GM23338 (cell line): ENCODE measurements at regions not wholly inside any gene's neighbourhood (a gene's known extent, or its start where the extent isn't known, plus 50 kb on each side); places are given as distances from the start of the nearest gene placed in this dataset.

Source experiments
- ATAC-seq: fragments of 200-7000 bp; cut with Tn5 transposase; 3 replicates; pipeline ENCODE4 v1.9.1; 2020
- DNase-seq: peaks from one replicate; pipeline ENCODE4 v3.0.0-alpha.2; 2015; ENCODE audit warnings: low spot score
- H2AFZ ChIP-seq: fragments of 200-600 bp; sonication (generic); 2 replicates; pipeline ENCODE4 v1.8.0; 2016; ENCODE audit warnings: antibody characterized with exemption, mild to moderate bottlenecking, moderate library complexity
- H3F3A ChIP-seq: fragments of 200-600 bp; sonication (generic); replicated peaks from 2 replicates; pipeline ENCODE4 v1.8.0; 2017; ENCODE audit warnings: antibody characterized with exemption, mixed run types, low read depth
- H3K27ac ChIP-seq: fragments of 200-600 bp; sonication (generic); 2 replicates; pipeline ENCODE4 v1.6.1; 2016; ENCODE audit warnings: low read depth
- H3K27me3 ChIP-seq: fragments of 200-600 bp; sonication (generic); 2 replicates; pipeline ENCODE4 v1.8.0; 2016; ENCODE audit warnings: mild to moderate bottlenecking, mixed run types, moderate library complexity; ENCODE audit not compliant: insufficient read depth
- H3K36me3 ChIP-seq: fragments of 200-600 bp; sonication (generic); 2 replicates; pipeline ENCODE4 v1.8.0; 2016; ENCODE audit warnings: mild to moderate bottlenecking; ENCODE audit not compliant: insufficient read depth
- H3K4me1 ChIP-seq: fragments of 200-600 bp; sonication (generic); 2 replicates; pipeline ENCODE4 v1.8.0; 2016; ENCODE audit warnings: mild to moderate bottlenecking, moderate library complexity; ENCODE audit not compliant: insufficient read depth
- H3K4me2 ChIP-seq: fragments of 200-600 bp; sonication (generic); 2 replicates; pipeline ENCODE4 v1.7.1; 2017; ENCODE audit warnings: mixed run types
- H3K4me3 ChIP-seq: fragments of 200-600 bp; sonication (generic); 2 replicates; pipeline ENCODE4 v1.6.1; 2016; ENCODE audit warnings: mixed run types
- H3K79me2 ChIP-seq: fragments of 200-600 bp; sonication (generic); replicated peaks from 2 replicates; pipeline ENCODE4 v1.8.0; 2017; ENCODE audit warnings: mild to moderate bottlenecking; ENCODE audit not compliant: insufficient read depth
- H3K9me2 ChIP-seq: fragments of 200-600 bp; sonication (generic); 2 replicates; pipeline ENCODE4 v1.8.0; 2017; ENCODE audit not compliant: insufficient read depth
- H4K20me1 ChIP-seq: fragments of 200-600 bp; sonication (generic); replicated peaks from 2 replicates; pipeline ENCODE4 v1.8.0; 2017; ENCODE audit warnings: mild to moderate bottlenecking; ENCODE audit not compliant: insufficient read depth
- H3K27ac Mint-ChIP-seq: 2 replicates; pipeline ENCODE4 v1.8.0; 2020; ENCODE audit warnings: inconsistent platforms, mild to moderate bottlenecking, moderate library complexity, mixed read lengths
- H3K27me3 Mint-ChIP-seq: 3 replicates; pipeline ENCODE4 v1.8.0; 2022; ENCODE audit warnings: low read depth, mild to moderate bottlenecking, moderate library complexity, mixed read lengths, inconsistent platforms; ENCODE audit not compliant: insufficient read depth, poor library complexity
- H3K36me3 Mint-ChIP-seq: 3 replicates; pipeline ENCODE4 v1.8.0; 2021; ENCODE audit warnings: low read depth, mild to moderate bottlenecking, inconsistent platforms, moderate library complexity, mixed read lengths
- H3K4me1 Mint-ChIP-seq: 3 replicates; pipeline ENCODE4 v1.8.0; 2020; ENCODE audit warnings: mild to moderate bottlenecking, inconsistent platforms, mixed read lengths
- H3K4me3 Mint-ChIP-seq: 3 replicates; pipeline ENCODE4 v1.8.0; 2021; ENCODE audit warnings: moderate library complexity, mild to moderate bottlenecking, inconsistent platforms, mixed read lengths
- H3K9me3 Mint-ChIP-seq: 3 replicates; pipeline ENCODE4 v1.8.0; 2020; ENCODE audit warnings: moderate library complexity, mild to moderate bottlenecking, inconsistent platforms, mixed read lengths
- EZH2 ChIP-seq: fragments of 200-600 bp; sonication (generic); IDR thresholded peaks from one replicate; pipeline ENCODE4 v1.8.0; 2017; ENCODE audit warnings: antibody characterized with exemption, mild to moderate bottlenecking, low read depth; ENCODE audit not compliant: unreplicated experiment
- EZH2phosphoT487 ChIP-seq: fragments of 200-600 bp; sonication (generic); IDR thresholded peaks from one replicate; pipeline ENCODE4 v1.8.1; 2018; ENCODE audit warnings: antibody characterized with exemption; ENCODE audit not compliant: unreplicated experiment
- JUNB ChIP-seq: IDR thresholded peaks from one replicate; pipeline ENCODE4 v1.6.1; 2016; ENCODE audit warnings: antibody characterized with exemption; ENCODE audit not compliant: unreplicated experiment
- STAT1 ChIP-seq: IDR thresholded peaks from one replicate; pipeline ENCODE4 v1.6.1; 2016; ENCODE audit warnings: antibody characterized with exemption; ENCODE audit not compliant: unreplicated experiment
- ZNF114 ChIP-seq: fragments of 250-450 bp; sonication (Bioruptor Pico); IDR thresholded peaks from 2 replicates; pipeline ENCODE4 v1.5.0; 2020; ENCODE audit warnings: mild to moderate bottlenecking, moderate library complexity
- TF ChIP-seq, protein P1 (sequence below): IDR thresholded peaks from one replicate; pipeline ENCODE4 v1.6.1; 2018; ENCODE audit warnings: antibody characterized with exemption; ENCODE audit not compliant: unreplicated experiment
- TF ChIP-seq, protein P2 (sequence below): fragments of 250-450 bp; sonication (Bioruptor Pico); IDR thresholded peaks from 2 replicates; pipeline ENCODE4 v1.5.0; 2020; ENCODE audit warnings: mild to moderate bottlenecking, moderate library complexity

DNA sequence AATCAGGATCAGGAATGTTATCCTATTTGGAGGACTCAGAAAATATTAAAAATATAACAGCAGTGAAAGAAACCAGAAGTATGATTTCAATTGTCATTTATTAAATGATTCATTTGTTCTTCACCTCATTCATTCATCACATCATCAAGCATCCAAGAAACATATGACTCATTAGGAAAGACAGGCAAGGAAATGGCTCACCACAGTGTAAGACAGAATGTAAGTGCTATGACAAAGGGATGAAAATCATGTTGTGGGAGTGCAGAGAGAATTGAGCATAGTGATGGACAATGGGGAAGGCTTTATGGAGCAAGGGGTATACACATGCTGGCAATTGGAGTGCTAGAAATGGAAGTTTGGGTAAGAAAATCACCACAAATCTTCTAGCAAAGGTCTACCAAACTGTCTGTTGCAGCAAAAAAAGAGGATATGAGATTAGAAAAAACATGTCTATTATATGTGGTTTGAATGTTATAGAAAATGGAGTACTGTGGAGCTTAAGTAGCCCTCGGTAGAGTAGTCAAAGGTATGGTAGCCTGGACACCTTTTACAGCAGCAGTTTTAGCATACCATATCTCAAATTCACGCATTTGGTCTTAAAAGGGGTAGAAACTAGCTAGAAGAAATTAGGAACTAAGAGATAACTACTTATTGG is 111.1 kb upstream of the GPR149 start (continued):
- TF ChIP-seq, protein P1, sequence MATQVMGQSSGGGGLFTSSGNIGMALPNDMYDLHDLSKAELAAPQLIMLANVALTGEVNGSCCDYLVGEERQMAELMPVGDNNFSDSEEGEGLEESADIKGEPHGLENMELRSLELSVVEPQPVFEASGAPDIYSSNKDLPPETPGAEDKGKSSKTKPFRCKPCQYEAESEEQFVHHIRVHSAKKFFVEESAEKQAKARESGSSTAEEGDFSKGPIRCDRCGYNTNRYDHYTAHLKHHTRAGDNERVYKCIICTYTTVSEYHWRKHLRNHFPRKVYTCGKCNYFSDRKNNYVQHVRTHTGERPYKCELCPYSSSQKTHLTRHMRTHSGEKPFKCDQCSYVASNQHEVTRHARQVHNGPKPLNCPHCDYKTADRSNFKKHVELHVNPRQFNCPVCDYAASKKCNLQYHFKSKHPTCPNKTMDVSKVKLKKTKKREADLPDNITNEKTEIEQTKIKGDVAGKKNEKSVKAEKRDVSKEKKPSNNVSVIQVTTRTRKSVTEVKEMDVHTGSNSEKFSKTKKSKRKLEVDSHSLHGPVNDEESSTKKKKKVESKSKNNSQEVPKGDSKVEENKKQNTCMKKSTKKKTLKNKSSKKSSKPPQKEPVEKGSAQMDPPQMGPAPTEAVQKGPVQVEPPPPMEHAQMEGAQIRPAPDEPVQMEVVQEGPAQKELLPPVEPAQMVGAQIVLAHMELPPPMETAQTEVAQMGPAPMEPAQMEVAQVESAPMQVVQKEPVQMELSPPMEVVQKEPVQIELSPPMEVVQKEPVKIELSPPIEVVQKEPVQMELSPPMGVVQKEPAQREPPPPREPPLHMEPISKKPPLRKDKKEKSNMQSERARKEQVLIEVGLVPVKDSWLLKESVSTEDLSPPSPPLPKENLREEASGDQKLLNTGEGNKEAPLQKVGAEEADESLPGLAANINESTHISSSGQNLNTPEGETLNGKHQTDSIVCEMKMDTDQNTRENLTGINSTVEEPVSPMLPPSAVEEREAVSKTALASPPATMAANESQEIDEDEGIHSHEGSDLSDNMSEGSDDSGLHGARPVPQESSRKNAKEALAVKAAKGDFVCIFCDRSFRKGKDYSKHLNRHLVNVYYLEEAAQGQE: no peak

DNA sequence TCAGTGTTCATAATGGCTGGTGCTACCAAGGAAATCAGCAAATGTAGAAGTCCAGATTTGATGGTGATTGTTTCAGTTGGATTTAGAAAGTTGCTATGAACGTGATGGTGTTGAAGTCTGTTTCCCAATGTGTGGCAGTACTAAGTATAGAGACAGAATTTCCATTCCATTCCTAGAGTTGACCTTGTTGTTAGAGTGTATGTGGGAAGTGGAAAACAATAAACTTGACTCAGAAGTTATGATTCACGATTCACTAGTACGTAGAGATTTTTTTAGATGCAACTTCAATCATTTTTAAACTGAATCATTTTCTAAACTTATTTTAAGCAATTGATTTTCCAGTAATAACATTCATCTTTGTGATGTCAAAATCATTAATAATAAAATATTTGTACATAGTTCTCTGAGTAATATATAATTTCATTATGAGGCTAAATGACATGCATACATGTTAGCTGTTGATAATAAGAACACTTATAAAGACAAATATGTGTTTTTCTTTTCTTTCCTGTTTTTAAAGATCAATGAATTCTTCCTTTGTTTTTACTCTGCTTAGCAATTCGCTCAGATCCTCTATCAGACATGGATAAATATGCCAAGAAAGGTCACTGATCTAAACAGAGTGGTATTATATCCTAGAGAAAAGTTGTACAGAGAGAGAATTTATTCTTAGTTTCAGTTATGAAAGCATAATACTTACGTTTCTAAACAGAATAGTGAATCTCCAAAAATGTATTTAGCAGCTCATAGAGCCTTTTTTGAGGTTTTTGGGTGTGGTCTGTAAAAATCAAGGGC is 108.8 kb upstream of the GPR149 start:
- Mint-ChIP-seq H3K4me3 (no peak overlapping the region), H3K9me3 (no peaks in the 10 kb centered on the region), H3K4me1 (0 out of 3 replicates have a peak, but pooled peaks cover 3% of the 10 kb centered on the region), H3K27ac (no peak overlapping the region), H3K27me3 (no peaks in the 10 kb centered on the region), H3K36me3 (no peaks in the 10 kb centered on the region)
- ATAC-seq (no peak), DNase-seq (no peak)
- Histone ChIP-seq H3K36me3 (no peaks in the 10 kb centered on the region), H3K9me2 (no peaks in the 10 kb centered on the region; the same call in 1 of the 2 replicates), H3K79me2 (no peaks in the 10 kb centered on the region), H3K4me3 (no peak overlapping the region), H3K4me2 (no peak overlapping the region), H3K27me3 (no peaks in the 10 kb centered on the region), H3K4me1 (no peaks in the 10 kb centered on the region), H4K20me1 (no peaks in the 10 kb centered on the region), H2AFZ (no peak overlapping the region; the same call in 1 of the 2 replicates), H3F3A (no peaks in the 10 kb centered on the region), H3K27ac (no peak overlapping the region)
- no peak for TF ChIP-seq STAT1
- no peak for TF ChIP-seq JUNB

DNA sequence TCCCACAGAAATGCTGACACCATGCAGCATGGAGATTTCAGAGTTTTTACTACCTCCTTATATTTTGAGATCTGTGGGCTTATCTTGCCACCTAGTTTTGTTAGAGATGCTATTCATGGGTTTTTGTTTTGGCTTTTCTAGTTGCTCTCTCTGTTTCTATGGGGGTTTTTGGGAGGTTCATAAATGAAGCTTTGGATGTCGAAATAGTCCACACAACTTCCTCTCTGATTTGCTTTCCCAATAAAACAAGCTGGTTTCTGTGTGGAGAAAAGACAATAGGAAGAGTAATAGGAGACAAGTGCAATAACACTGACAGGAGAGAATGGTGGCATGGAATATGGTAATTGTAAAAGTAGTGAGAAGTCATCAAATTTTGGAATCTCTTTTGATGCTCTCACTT is 106.8 kb upstream of the GPR149 start:
- no peaks in the 10 kb centered on the region for H3K9me3 Mint-ChIP-seq
- ATAC-seq (no peak), DNase-seq (no peak)
- no peaks in the 10 kb centered on the region for H3K4me1 ChIP-seq
- H3K27ac ChIP-seq: no peak overlapping the region
- no peak overlapping the region for H3K4me3 Mint-ChIP-seq
- no peak overlapping the region for H3K4me3 ChIP-seq
- H3K27ac Mint-ChIP-seq: no peak overlapping the region
- no peak overlapping the region for H3K4me2 ChIP-seq
- no peaks in the 10 kb centered on the region; the same call in 1 of the 2 replicates for H3K9me2 ChIP-seq
- peaks cover 4% of the 10 kb centered on the region; the same call in 1 of the 3 replicates for H3K4me1 Mint-ChIP-seq
- H3K27me3 Mint-ChIP-seq: no peaks in the 10 kb centered on the region
- H3F3A ChIP-seq: no peaks in the 10 kb centered on the region
- peak overlapping the region; percentile 25 for H2AFZ ChIP-seq
- no peaks in the 10 kb centered on the region for H3K36me3 ChIP-seq
- H3K36me3 Mint-ChIP-seq: no peaks in the 10 kb centered on the region
- no peaks in the 10 kb centered on the region for H3K27me3 ChIP-seq
- H3K79me2 ChIP-seq: no peaks in the 10 kb centered on the region
- no peaks in the 10 kb centered on the region for H4K20me1 ChIP-seq
- no peak for TF ChIP-seq EZH2
- no peak for TF ChIP-seq ZNF114 (CRISPR knock-in tag)
- TF ChIP-seq EZH2phosphoT487: no peak
- TF ChIP-seq, protein P2, sequence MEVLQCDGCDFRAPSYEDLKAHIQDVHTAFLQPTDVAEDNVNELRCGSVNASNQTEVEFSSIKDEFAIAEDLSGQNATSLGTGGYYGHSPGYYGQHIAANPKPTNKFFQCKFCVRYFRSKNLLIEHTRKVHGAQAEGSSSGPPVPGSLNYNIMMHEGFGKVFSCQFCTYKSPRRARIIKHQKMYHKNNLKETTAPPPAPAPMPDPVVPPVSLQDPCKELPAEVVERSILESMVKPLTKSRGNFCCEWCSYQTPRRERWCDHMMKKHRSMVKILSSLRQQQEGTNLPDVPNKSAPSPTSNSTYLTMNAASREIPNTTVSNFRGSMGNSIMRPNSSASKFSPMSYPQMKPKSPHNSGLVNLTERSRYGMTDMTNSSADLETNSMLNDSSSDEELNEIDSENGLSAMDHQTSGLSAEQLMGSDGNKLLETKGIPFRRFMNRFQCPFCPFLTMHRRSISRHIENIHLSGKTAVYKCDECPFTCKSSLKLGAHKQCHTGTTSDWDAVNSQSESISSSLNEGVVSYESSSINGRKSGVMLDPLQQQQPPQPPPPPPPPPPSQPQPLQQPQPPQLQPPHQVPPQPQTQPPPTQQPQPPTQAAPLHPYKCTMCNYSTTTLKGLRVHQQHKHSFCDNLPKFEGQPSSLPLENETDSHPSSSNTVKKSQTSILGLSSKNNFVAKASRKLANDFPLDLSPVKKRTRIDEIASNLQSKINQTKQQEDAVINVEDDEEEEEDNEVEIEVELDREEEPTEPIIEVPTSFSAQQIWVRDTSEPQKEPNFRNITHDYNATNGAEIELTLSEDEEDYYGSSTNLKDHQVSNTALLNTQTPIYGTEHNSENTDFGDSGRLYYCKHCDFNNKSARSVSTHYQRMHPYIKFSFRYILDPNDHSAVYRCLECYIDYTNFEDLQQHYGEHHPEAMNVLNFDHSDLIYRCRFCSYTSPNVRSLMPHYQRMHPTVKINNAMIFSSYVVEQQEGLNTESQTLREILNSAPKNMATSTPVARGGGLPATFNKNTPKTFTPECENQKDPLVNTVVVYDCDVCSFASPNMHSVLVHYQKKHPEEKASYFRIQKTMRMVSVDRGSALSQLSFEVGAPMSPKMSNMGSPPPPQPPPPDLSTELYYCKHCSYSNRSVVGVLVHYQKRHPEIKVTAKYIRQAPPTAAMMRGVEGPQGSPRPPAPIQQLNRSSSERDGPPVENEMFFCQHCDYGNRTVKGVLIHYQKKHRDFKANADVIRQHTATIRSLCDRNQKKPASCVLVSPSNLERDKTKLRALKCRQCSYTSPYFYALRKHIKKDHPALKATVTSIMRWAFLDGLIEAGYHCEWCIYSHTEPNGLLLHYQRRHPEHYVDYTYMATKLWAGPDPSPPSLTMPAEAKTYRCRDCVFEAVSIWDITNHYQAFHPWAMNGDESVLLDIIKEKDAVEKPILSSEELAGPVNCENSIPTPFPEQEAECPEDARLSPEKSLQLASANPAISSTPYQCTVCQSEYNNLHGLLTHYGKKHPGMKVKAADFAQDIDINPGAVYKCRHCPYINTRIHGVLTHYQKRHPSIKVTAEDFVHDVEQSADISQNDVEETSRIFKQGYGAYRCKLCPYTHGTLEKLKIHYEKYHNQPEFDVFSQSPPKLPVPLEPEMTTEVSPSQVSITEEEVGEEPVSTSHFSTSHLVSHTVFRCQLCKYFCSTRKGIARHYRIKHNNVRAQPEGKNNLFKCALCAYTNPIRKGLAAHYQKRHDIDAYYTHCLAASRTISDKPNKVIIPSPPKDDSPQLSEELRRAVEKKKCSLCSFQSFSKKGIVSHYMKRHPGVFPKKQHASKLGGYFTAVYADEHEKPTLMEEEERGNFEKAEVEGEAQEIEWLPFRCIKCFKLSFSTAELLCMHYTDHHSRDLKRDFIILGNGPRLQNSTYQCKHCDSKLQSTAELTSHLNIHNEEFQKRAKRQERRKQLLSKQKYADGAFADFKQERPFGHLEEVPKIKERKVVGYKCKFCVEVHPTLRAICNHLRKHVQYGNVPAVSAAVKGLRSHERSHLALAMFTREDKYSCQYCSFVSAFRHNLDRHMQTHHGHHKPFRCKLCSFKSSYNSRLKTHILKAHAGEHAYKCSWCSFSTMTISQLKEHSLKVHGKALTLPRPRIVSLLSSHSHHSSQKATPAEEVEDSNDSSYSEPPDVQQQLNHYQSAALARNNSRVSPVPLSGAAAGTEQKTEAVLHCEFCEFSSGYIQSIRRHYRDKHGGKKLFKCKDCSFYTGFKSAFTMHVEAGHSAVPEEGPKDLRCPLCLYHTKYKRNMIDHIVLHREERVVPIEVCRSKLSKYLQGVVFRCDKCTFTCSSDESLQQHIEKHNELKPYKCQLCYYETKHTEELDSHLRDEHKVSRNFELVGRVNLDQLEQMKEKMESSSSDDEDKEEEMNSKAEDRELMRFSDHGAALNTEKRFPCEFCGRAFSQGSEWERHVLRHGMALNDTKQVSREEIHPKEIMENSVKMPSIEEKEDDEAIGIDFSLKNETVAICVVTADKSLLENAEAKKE: no peak
- no peak for TF ChIP-seq JUNB
